Heart left ventricle (tissue), 13 donors: ENCODE measurements at regions not wholly inside any gene's neighbourhood (a gene's known extent, or its start where the extent isn't known, plus 50 kb on each side); places are given as distances from the start of the nearest gene placed in this dataset.

ENCODE experiments used
- CTCF ChIP-seq, 12 donors: fragments of 200-600 bp; sonication (generic) in 4 of 12; IDR thresholded peaks; one replicate each; pipeline versions ENCODE4 v1.5.0 to v1.8.0; 2018 to 2022; ENCODE audit warnings: antibody characterized with exemption in 12 of 12, mild to moderate bottlenecking in 5 of 12
- POLR2A ChIP-seq, 2 donors: fragments of 450-650 bp; IDR thresholded peaks; one replicate each; pipeline ENCODE4 v1.6.1; 2017; ENCODE audit warnings: antibody characterized with exemption in 2 of 2, mild to moderate bottlenecking in 2 of 2, moderate library complexity in 2 of 2
- donor health status: ischemic (EF 13 %, LVEDD 7.1; RV severe dilation, severe dysfunction).
- donor health status: DM: no; HTN: yes; CAD: no.
- donor health status: DM: no; HTN: no; CAD: no.
- donor health status: ischemic (EF 25% LVEDD 6.9; RV normal size, moderate dysfunction).
- donor health status: ischemic (EF 25% LVEDD 5.7; RV mildly dilated, moderate dysfunction).
- donor health status: ischemic (EF 35%, LVEDD 5.7; RV mildly dilated, moderate dysfunction).
- donor health status: nonischemic (EF 11% LVEDD 7.7; RV severe dilation, severe dysfunction).
- donor health status: DM: yes; HTN: yes; CAD: no.
- donor health status: PGD.
- donor health status: ischemic (EF 29% LVEDD 5.4; RV normal size, mild dysfunction).
- donor health status: nonischemic (EF 23%, LVEDD 6.1; RV moderate dilation, normal function).

- TF ChIP-seq CTCF (IDR thresholded peaks at IDR 0.05) (no peak), POLR2A (IDR thresholded peaks at IDR 0.05) (no peak)
Measured at GRCh38 chr9:14423815-14424261, 109.9 kb upstream of the NFIB start.
